ENCODE measurements at regions not wholly inside any gene's neighbourhood (a gene's known extent, or its start where the extent isn't known, plus 50 kb on each side); places are given as distances from the start of the nearest gene placed in this dataset.

DNA sequence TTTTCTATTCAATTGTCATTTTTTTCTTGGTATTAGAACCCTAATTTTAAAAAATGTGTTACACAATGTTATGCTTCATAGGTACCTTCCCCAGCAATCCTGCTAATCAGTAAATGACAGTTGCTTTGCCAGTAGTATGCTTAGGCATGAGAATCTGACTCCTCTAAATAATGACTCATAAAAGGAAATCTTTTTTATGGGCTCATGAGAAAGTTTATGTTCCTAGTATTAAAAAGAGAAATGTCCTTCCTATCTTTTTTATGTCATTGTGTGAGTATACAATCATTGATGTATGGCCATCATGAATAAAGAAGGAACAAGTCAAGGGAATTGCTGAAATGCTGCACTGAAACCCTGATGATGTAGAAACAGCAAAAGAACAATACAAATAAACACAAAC, 1237.7 kb upstream of the PCDH20 start:
- Histone ChIP-seq H3K4me1 (ENCODE audit: low read length) (no peaks in the 10 kb centered on the region), H2AFZ (ENCODE audit: low read depth, low read length) (no peak overlapping the region), H3K4me2 (ENCODE audit: low read length) (no peak overlapping the region)

DNA sequence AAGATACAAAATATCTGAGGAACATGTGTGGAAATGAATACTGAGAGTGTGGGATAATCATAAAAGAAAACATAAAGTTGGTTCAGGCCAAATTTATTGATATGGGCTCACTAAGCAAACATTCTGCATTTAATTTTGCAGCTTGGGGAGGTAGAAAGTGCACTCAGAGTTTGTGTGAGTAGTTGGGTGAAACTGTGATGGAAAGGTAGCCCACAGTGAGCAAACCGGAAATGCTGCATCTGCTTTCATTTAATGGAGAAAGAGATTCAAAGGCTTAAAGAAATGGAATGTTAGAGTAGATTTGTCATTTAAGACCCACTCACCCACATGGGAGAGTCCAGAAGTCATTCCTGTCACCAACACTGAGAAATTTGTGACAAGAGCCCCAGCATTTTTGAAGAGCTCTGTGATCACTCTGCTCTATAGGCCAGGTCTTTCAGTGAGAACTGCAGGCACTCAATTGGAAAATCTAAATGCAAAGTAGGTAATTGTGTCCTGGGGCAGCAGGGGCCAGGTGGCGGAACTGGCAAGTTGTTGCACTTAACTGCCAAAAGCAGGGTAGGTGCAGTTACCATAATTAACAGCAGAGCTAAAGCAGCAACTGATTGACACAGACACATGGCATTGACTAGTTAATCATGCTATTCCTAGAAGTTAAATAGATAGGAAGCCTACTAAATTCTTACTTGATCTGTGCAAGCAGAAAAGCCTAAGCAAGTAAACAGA, 1228.3 kb upstream of the PCDH20 start:
- Histone ChIP-seq H3K4me2 (ENCODE audit: low read length) (no peak overlapping the region), H3K27ac (ENCODE audit: low read length) (no peak overlapping the region), H4K20me1 (ENCODE audit: insufficient read depth, low read length) (no peaks in the 10 kb centered on the region), H2AFZ (ENCODE audit: low read depth, low read length) (peak overlapping the region; percentile 56; the same call in 1 of the 2 replicates), H3K4me3 (ENCODE audit: low read length) (no peak overlapping the region), H3K27me3 (ENCODE audit: low read depth, low read length) (no peaks in the 10 kb centered on the region), H3K9ac (ENCODE audit: low read length) (no peak overlapping the region), H3K9me3 (ENCODE audit: insufficient read depth, low read length) (no peaks in the 10 kb centered on the region; the same call in 1 of the 2 replicates), H3K36me3 (replicated peaks; ENCODE audit: low read depth, low read length) (no peaks in the 10 kb centered on the region), H3K4me1 (ENCODE audit: low read length) (peaks cover 9% of the 10 kb centered on the region; the same call in 1 of the 2 replicates), H3K79me2 (ENCODE audit: low read length) (no peaks in the 10 kb centered on the region)
- no peak for TF ChIP-seq EZH2phosphoT487 (IDR thresholded peaks at IDR 0.05; ENCODE audit: low read depth)
- TF ChIP-seq, protein P1, sequence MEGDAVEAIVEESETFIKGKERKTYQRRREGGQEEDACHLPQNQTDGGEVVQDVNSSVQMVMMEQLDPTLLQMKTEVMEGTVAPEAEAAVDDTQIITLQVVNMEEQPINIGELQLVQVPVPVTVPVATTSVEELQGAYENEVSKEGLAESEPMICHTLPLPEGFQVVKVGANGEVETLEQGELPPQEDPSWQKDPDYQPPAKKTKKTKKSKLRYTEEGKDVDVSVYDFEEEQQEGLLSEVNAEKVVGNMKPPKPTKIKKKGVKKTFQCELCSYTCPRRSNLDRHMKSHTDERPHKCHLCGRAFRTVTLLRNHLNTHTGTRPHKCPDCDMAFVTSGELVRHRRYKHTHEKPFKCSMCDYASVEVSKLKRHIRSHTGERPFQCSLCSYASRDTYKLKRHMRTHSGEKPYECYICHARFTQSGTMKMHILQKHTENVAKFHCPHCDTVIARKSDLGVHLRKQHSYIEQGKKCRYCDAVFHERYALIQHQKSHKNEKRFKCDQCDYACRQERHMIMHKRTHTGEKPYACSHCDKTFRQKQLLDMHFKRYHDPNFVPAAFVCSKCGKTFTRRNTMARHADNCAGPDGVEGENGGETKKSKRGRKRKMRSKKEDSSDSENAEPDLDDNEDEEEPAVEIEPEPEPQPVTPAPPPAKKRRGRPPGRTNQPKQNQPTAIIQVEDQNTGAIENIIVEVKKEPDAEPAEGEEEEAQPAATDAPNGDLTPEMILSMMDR (IDR thresholded peaks at IDR 0.05; ENCODE audit: low read depth, low read length): no peak

More for the DNA sequence above, 1237.7 kb upstream of the PCDH20 start:
- Histone ChIP-seq H3K27me3 (ENCODE audit: low read depth, low read length) (no peaks in the 10 kb centered on the region), H3K9ac (ENCODE audit: low read length) (no peak overlapping the region), H3K36me3 (replicated peaks; ENCODE audit: low read depth, low read length) (no peaks in the 10 kb centered on the region), H4K20me1 (ENCODE audit: insufficient read depth, low read length) (no peaks in the 10 kb centered on the region), H3K9me3 (ENCODE audit: insufficient read depth, low read length) (no peaks in the 10 kb centered on the region), H3K27ac (ENCODE audit: low read length) (no peak overlapping the region), H3K79me2 (ENCODE audit: low read length) (no peaks in the 10 kb centered on the region), H3K4me3 (ENCODE audit: low read length) (no peak overlapping the region)
- no peak for TF ChIP-seq EZH2phosphoT487 (IDR thresholded peaks at IDR 0.05; ENCODE audit: low read depth)
- TF ChIP-seq, protein P1 (IDR thresholded peaks at IDR 0.05; ENCODE audit: low read depth, low read length): no peak

DNA sequence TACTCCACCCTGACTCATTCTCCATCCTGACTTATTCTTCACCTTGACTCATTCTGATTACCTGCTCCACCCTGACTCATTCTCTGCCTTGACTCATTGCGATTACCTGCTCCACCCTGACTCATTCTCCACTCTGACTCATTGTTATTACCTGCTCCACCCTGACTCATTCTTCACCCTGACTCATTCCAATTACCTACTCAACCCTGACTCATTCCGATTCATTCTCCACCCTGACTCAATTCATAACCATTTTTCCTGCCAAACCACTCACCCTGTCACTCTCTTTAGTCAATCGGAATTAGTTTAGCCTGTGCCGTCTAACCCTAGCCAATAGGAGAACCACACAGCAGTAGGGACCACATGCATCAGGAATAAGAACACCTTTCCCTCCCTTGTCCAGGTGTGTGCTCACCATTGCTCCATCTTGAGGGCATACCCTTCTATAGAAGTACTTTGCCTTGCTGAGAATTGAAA, 1227.4 kb upstream of the PCDH20 start:
- Histone ChIP-seq H3K4me3 (ENCODE audit: low read length) (no peak overlapping the region), H4K20me1 (ENCODE audit: insufficient read depth, low read length) (no peaks in the 10 kb centered on the region), H3K9ac (ENCODE audit: low read length) (no peak overlapping the region), H3K4me1 (ENCODE audit: low read length) (peaks cover 9% of the 10 kb centered on the region; the same call in 1 of the 2 replicates), H3K27me3 (ENCODE audit: low read depth, low read length) (no peaks in the 10 kb centered on the region), H3K79me2 (ENCODE audit: low read length) (no peaks in the 10 kb centered on the region), H3K36me3 (replicated peaks; ENCODE audit: low read depth, low read length) (no peaks in the 10 kb centered on the region), H3K4me2 (ENCODE audit: low read length) (no peak overlapping the region), H3K27ac (ENCODE audit: low read length) (no peak overlapping the region), H3K9me3 (ENCODE audit: insufficient read depth, low read length) (no peaks in the 10 kb centered on the region; the same call in 1 of the 2 replicates), H2AFZ (ENCODE audit: low read depth, low read length) (no peak overlapping the region)
- TF ChIP-seq EZH2phosphoT487 (IDR thresholded peaks at IDR 0.05; ENCODE audit: low read depth): no peak
- TF ChIP-seq, protein P1 (IDR thresholded peaks at IDR 0.05; ENCODE audit: low read depth, low read length): no peak

DNA sequence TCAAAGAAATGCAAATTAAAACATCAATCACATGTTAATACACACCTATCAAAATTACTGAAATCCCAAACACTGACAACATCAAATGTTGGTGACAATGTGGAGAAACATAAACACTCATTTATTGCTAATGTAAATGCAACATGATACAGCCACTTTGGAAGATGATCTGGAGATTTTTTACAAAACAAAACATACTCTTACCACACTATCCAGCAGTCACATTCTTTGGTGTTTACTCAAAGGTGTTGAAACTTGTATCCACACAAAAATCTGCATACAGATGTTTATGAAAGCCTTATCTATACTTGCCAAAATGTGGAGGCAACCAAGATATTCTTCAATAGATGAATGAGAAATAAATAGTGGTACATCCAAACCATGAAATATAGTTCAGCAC, 1219.5 kb upstream of the PCDH20 start:
- H3K36me3 ChIP-seq (replicated peaks; ENCODE audit: low read depth, low read length): no peaks in the 10 kb centered on the region
- H3K79me2 ChIP-seq (ENCODE audit: low read length): no peaks in the 10 kb centered on the region
- no peaks in the 10 kb centered on the region for H3K4me1 ChIP-seq (ENCODE audit: low read length)
- no peak overlapping the region for H3K4me3 ChIP-seq (ENCODE audit: low read length)
- TF ChIP-seq, protein P1 (IDR thresholded peaks at IDR 0.05; ENCODE audit: low read depth, low read length): no peak
- no peak for TF ChIP-seq EZH2phosphoT487 (IDR thresholded peaks at IDR 0.05; ENCODE audit: low read depth)
- no peaks in the 10 kb centered on the region for H3K9me3 ChIP-seq (ENCODE audit: insufficient read depth, low read length)
- no peak overlapping the region for H3K9ac ChIP-seq (ENCODE audit: low read length)
- no peaks in the 10 kb centered on the region for H3K27me3 ChIP-seq (ENCODE audit: low read depth, low read length)
- H2AFZ ChIP-seq (ENCODE audit: low read depth, low read length): no peak overlapping the region
- no peak overlapping the region for H3K4me2 ChIP-seq (ENCODE audit: low read length)
- H3K27ac ChIP-seq (ENCODE audit: low read length): no peak overlapping the region
- no peaks in the 10 kb centered on the region for H4K20me1 ChIP-seq (ENCODE audit: insufficient read depth, low read length)
